ENCODE measurements at regions not wholly inside any gene's neighbourhood (a gene's known extent, or its start where the extent isn't known, plus 50 kb on each side); places are given as distances from the start of the nearest gene placed in this dataset.

GRCh38 chr9:78595200-78595945 lies 298.4 kb downstream of the PSAT1 start:
- TF ChIP-seq CTCF (IDR thresholded peaks at IDR 0.05), result no peak
- TF ChIP-seq POLR2A (IDR thresholded peaks at IDR 0.05), result no peak
- TF ChIP-seq EP300 (IDR thresholded peaks at IDR 0.05), result no peak
- no peak for TF ChIP-seq POLR2AphosphoS5 (IDR thresholded peaks at IDR 0.05)
